ENCODE measurements at regions not wholly inside any gene's neighbourhood (a gene's known extent, or its start where the extent isn't known, plus 50 kb on each side); places are given as distances from the start of the nearest gene placed in this dataset.

DNA sequence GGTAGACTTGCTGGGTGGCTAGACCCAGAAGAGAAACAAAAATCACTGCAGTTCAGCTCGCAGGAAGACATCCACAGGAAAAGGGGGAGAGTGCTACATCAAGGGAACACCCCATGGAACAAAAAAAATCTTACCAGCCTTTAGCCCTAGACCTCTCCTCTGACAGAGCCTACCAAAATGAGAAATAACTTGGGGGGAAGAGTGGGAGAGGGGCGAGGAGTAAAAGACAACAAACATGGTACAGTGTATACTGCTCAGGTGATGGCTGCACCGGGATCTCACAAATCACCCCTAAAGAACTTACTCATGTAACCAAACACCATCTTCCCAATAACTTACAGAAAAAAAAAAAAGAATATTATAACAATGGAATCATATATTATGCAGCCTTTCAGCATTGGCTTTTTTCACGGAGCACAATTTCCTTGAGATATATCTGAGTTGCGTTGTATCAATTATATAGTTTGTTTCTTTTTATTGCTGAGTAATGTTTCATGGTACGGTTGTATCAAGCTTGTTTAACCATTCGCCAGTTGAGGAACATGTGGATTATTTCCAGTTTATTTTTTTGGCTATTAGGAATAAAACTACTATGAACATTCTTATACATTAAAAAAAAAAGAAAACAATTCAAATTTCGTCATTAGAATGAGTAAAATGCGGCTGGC is 90.9 kb downstream of the ZNF280B start:
- Histone ChIP-seq H3K9me3 (no peaks in the 10 kb centered on the region), H3K4me3 (no peak overlapping the region), H3K27me3 (no peaks in the 10 kb centered on the region), H3K36me3 (no peaks in the 10 kb centered on the region), H3K27ac (no peak overlapping the region), H3K4me1 (no peaks in the 10 kb centered on the region)
- intact Hi-C loops (cut with DNase I; ENCODE audit: low total_unique reads): no loop called here
- DNase-seq (ENCODE audit: low spot score in 2 of 2): no peak
- TF ChIP-seq POLR2AphosphoS5 (IDR thresholded peaks at IDR 0.05): no peak
- TF ChIP-seq POLR2A (IDR thresholded peaks at IDR 0.05): no peak

GRCh38 chr22:22418163-22418549 is 90.4 kb downstream of the ZNF280B start:
- no peaks in the 10 kb centered on the region for H3K9me3 ChIP-seq
- H3K27me3 ChIP-seq: no peaks in the 10 kb centered on the region
- H3K4me3 ChIP-seq: no peak overlapping the region
- H3K27ac ChIP-seq: no peak overlapping the region
- no peak for DNase-seq (ENCODE audit: low spot score in 2 of 2)
- no peaks in the 10 kb centered on the region for H3K36me3 ChIP-seq
- intact Hi-C loops (cut with DNase I; ENCODE audit: low total_unique reads): no loop called here
- TF ChIP-seq CTCF (IDR thresholded peaks at IDR 0.05) (no peak), POLR2A (IDR thresholded peaks at IDR 0.05) (no peak), POLR2AphosphoS5 (IDR thresholded peaks at IDR 0.05) (no peak)
- no peaks in the 10 kb centered on the region for H3K4me1 ChIP-seq

DNA sequence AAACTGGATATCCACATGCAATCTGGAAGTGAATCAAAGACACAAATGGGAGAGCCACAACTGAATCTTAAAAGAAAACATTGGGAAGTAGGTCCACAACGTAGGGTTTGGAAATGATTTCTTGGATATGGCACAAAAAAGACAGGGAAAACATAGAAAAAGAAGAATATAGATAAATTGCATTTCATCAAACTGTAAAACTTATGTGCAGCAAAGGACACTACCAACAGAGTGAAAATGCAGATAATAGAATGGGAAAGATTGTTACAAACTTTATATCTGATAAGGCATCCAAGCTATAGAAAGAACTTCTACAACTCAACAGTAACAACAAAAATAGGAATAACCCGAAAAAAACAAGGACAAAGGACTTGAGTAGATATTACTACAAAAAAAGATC is 89.6 kb downstream of the ZNF280B start:
- H3K4me1 ChIP-seq: no peaks in the 10 kb centered on the region
- no peak overlapping the region for H3K4me3 ChIP-seq
- no peaks in the 10 kb centered on the region for H3K27me3 ChIP-seq
- no peak overlapping the region for H3K27ac ChIP-seq
- no peaks in the 10 kb centered on the region for H3K9me3 ChIP-seq
- no peak for DNase-seq (ENCODE audit: low spot score in 2 of 2)
- TF ChIP-seq POLR2A (IDR thresholded peaks at IDR 0.05) (no peak), CTCF (IDR thresholded peaks at IDR 0.05) (no peak), POLR2AphosphoS5 (IDR thresholded peaks at IDR 0.05) (no peak)
- intact Hi-C loops (cut with DNase I; ENCODE audit: low total_unique reads): no loop called here
- H3K36me3 ChIP-seq: no peaks in the 10 kb centered on the region

DNA sequence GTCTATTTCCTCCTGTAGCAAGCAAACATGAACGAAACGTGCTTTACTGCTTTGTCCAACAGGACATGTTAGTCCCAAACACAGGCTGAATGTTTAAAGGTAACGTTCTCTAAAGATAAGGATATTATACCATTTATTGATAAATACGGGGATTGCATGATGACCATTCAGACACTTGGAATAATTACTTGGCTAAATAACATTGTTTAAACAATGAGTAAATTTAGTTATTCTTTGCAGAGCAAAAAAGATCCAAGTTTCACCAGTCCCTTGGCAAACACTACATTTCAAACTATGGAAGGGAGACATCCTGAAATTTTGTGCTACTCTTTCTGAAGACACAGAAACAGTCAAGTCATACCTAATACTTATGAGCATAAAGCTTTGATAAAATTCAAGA is 88.0 kb downstream of the ZNF280B start:
- no peaks in the 10 kb centered on the region for H3K36me3 ChIP-seq
- no peaks in the 10 kb centered on the region for H3K4me1 ChIP-seq
- no peaks in the 10 kb centered on the region for H3K9me3 ChIP-seq
- TF ChIP-seq POLR2A (IDR thresholded peaks at IDR 0.05): no peak
- no peak for DNase-seq (ENCODE audit: low spot score in 2 of 2)
- no peak overlapping the region for H3K27ac ChIP-seq
- H3K27me3 ChIP-seq: no peaks in the 10 kb centered on the region
- intact Hi-C loops (cut with DNase I; ENCODE audit: low total_unique reads): no loop called here
- no peak overlapping the region for H3K4me3 ChIP-seq

DNA sequence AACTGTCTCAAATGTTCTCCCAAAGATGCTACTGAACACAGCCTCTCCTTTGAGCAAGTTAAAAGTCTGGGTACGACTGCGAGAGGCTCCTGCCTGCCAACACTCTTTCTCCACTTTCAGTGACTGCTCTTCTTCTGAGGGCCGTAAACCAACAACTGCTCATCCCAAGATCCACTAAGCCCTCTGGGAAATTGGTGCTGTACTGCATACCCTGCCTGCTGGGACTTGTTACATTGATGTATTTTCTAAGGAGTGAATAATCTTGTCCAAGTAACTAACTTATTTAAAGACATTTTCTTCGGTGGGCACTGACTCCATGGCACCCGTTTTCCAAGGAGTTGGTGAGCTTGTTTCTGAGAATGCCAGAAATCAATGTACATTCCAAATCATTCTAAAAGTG is 87.2 kb downstream of the ZNF280B start:
- no peaks in the 10 kb centered on the region for H3K36me3 ChIP-seq
- H3K27ac ChIP-seq: no peak overlapping the region
- H3K9me3 ChIP-seq: no peaks in the 10 kb centered on the region
- no peak overlapping the region for H3K4me3 ChIP-seq
- TF ChIP-seq POLR2A (IDR thresholded peaks at IDR 0.05) (no peak), POLR2AphosphoS5 (IDR thresholded peaks at IDR 0.05) (no peak), CTCF (IDR thresholded peaks at IDR 0.05) (no peak)
- no peaks in the 10 kb centered on the region for H3K27me3 ChIP-seq
- H3K4me1 ChIP-seq: no peaks in the 10 kb centered on the region
- no peak for DNase-seq (ENCODE audit: low spot score in 2 of 2)
- intact Hi-C loops (cut with DNase I; ENCODE audit: low total_unique reads): no loop called here

GRCh38 chr22:22422629-22423112 is 85.9 kb downstream of the ZNF280B start:
- H3K27ac ChIP-seq: no peak overlapping the region
- intact Hi-C loops (cut with DNase I; ENCODE audit: low total_unique reads): no loop called here
- no peaks in the 10 kb centered on the region for H3K27me3 ChIP-seq
- H3K4me3 ChIP-seq: no peak overlapping the region
- peak in 1 of 2 donors; percentile 64 for DNase-seq (ENCODE audit: low spot score in 2 of 2)
- H3K36me3 ChIP-seq: no peaks in the 10 kb centered on the region
- TF ChIP-seq CTCF (IDR thresholded peaks at IDR 0.05) (peak in 2 of 3 donors; percentile 28 to 41), POLR2AphosphoS5 (IDR thresholded peaks at IDR 0.05) (no peak), POLR2A (IDR thresholded peaks at IDR 0.05) (no peak)
- no peaks in the 10 kb centered on the region for H3K9me3 ChIP-seq
- no peaks in the 10 kb centered on the region for H3K4me1 ChIP-seq

Measured in breast epithelium (tissue), 4 donors.